ENCODE measurements at regions not wholly inside any gene's neighbourhood (a gene's known extent, or its start where the extent isn't known, plus 50 kb on each side); places are given as distances from the start of the nearest gene placed in this dataset.

GRCh38 chr15:70192041-70192440, 94.3 kb upstream of the TLE3 start:
- H3K4me1 ChIP-seq, result peaks cover 7 to 14% of the 10 kb centered on the region in 2 donors
- intact Hi-C loops (cut with DNase I; ENCODE audit: low total_unique reads), result no loop called here
- H3K27me3 ChIP-seq, result no peaks in the 10 kb centered on the region
- no peak for TF ChIP-seq POLR2A (IDR thresholded peaks at IDR 0.05)
- no peak for TF ChIP-seq CTCF (IDR thresholded peaks at IDR 0.05)
- no peaks in the 10 kb centered on the region for H3K9me3 ChIP-seq
- no peak overlapping the region for H3K4me3 ChIP-seq
- no peak for DNase-seq
- no peaks in the 10 kb centered on the region for H3K36me3 ChIP-seq
- H3K27ac ChIP-seq, result no peak overlapping the region

GRCh38 chr15:70190965-70191364, 93.2 kb upstream of the TLE3 start:
- Histone ChIP-seq H3K4me3 (no peak overlapping the region), H3K36me3 (no peaks in the 10 kb centered on the region), H3K4me1 (peaks cover 1 to 8% of the 10 kb centered on the region in 2 donors), H3K27ac (no peak overlapping the region), H3K27me3 (no peaks in the 10 kb centered on the region), H3K9me3 (no peaks in the 10 kb centered on the region)
- TF ChIP-seq CTCF (IDR thresholded peaks at IDR 0.05) (no peak), POLR2A (IDR thresholded peaks at IDR 0.05) (no peak)
- intact Hi-C loops (cut with DNase I; ENCODE audit: low total_unique reads), result no loop called here
- no peak for DNase-seq

- Histone ChIP-seq H3K4me3 (no peak overlapping the region), H3K4me1 (peaks cover 0 to 5% of the 10 kb centered on the region in 2 donors), H3K27ac (no peak overlapping the region), H3K27me3 (no peaks in the 10 kb centered on the region), H3K9me3 (no peaks in the 10 kb centered on the region), H3K36me3 (no peaks in the 10 kb centered on the region)
- intact Hi-C loops (cut with DNase I; ENCODE audit: low total_unique reads), result no loop called here
- DNase-seq, result no peak
- TF ChIP-seq CTCF (IDR thresholded peaks at IDR 0.05), result no peak
Observed at GRCh38 chr15:70189826-70190695, 92.3 kb upstream of the TLE3 start.

GRCh38 chr15:70188286-70188685, 90.6 kb upstream of the TLE3 start:
- intact Hi-C loops (cut with DNase I; ENCODE audit: low total_unique reads), result no loop called here
- no peak overlapping the region for H3K4me3 ChIP-seq
- no peaks in the 10 kb centered on the region for H3K36me3 ChIP-seq
- DNase-seq, result no peak
- no peaks in the 10 kb centered on the region for H3K27me3 ChIP-seq
- peaks cover 0 to 5% of the 10 kb centered on the region in 2 donors for H3K4me1 ChIP-seq
- H3K27ac ChIP-seq, result no peak overlapping the region
- no peaks in the 10 kb centered on the region for H3K9me3 ChIP-seq
- TF ChIP-seq POLR2A (IDR thresholded peaks at IDR 0.05) (no peak), CTCF (IDR thresholded peaks at IDR 0.05) (no peak)

GRCh38 chr15:70187331-70187730, 89.6 kb upstream of the TLE3 start:
- intact Hi-C loops (cut with DNase I; ENCODE audit: low total_unique reads), result no loop called here
- Histone ChIP-seq H3K9me3 (no peaks in the 10 kb centered on the region), H3K4me3 (no peak overlapping the region), H3K27me3 (no peaks in the 10 kb centered on the region), H3K36me3 (no peaks in the 10 kb centered on the region), H3K4me1 (peaks cover 0 to 5% of the 10 kb centered on the region in 2 donors), H3K27ac (no peak overlapping the region)
- DNase-seq, result no peak
- TF ChIP-seq POLR2A (IDR thresholded peaks at IDR 0.05) (no peak), CTCF (IDR thresholded peaks at IDR 0.05) (no peak)
